TTC549 (cell line): ENCODE measurements at regions not wholly inside any gene's neighbourhood (a gene's known extent, or its start where the extent isn't known, plus 50 kb on each side); places are given as distances from the start of the nearest gene placed in this dataset.

ENCODE experiments used
- FAIRE-seq: peaks from 2 replicates; lab custom pipeline; 2012; peaks lifted over from hg19 to GRCh38; lab: Jason Lieb, UNC

GRCh38 chr12:127306604-127307215, 960.3 kb upstream of the TMEM132C start:
- FAIRE-seq = no peak

GRCh38 chr12:127307528-127307927, 959.4 kb upstream of the TMEM132C start:
- FAIRE-seq = no peak

GRCh38 chr12:127308148-127308547, 958.8 kb upstream of the TMEM132C start:
- FAIRE-seq = no peak

GRCh38 chr12:127310548-127310947, 956.4 kb upstream of the TMEM132C start:
- no peak for FAIRE-seq

- no peak for FAIRE-seq
These were observed 955.1 kb upstream of the TMEM132C start for GRCh38 chr12:127311720-127312364.

GRCh38 chr12:127324681-127325080, 942.3 kb upstream of the TMEM132C start:
- no peak for FAIRE-seq

GRCh38 chr12:127327986-127328385, 939.0 kb upstream of the TMEM132C start:
- no peak for FAIRE-seq

- FAIRE-seq = no peak
These were observed 938.1 kb upstream of the TMEM132C start for GRCh38 chr12:127328867-127329266.

- FAIRE-seq = no peak
These were observed 932.6 kb upstream of the TMEM132C start for GRCh38 chr12:127334365-127334764.

GRCh38 chr12:127334912-127335644, 931.9 kb upstream of the TMEM132C start:
- FAIRE-seq = no peak

- FAIRE-seq = no peak
These were observed 930.6 kb upstream of the TMEM132C start for GRCh38 chr12:127336416-127336815.

- FAIRE-seq = no peak
These were observed 927.9 kb upstream of the TMEM132C start for GRCh38 chr12:127339065-127339464.

GRCh38 chr12:127340381-127340780, 926.6 kb upstream of the TMEM132C start:
- no peak for FAIRE-seq

- no peak for FAIRE-seq
These were observed 924.1 kb upstream of the TMEM132C start for GRCh38 chr12:127342861-127343260.

GRCh38 chr12:127343940-127344339, 923.0 kb upstream of the TMEM132C start:
- no peak for FAIRE-seq

GRCh38 chr12:127351481-127352010, 915.4 kb upstream of the TMEM132C start:
- no peak for FAIRE-seq

GRCh38 chr12:127355061-127355841, 911.7 kb upstream of the TMEM132C start:
- FAIRE-seq = no peak

GRCh38 chr12:127358888-127359287, 908.1 kb upstream of the TMEM132C start:
- FAIRE-seq = no peak

GRCh38 chr12:127360580-127360979, 906.4 kb upstream of the TMEM132C start:
- FAIRE-seq = no peak

- no peak for FAIRE-seq
These were observed 904.8 kb upstream of the TMEM132C start for GRCh38 chr12:127362121-127362520.

GRCh38 chr12:127363392-127363791, 903.6 kb upstream of the TMEM132C start:
- no peak for FAIRE-seq

GRCh38 chr12:127373559-127373958, 893.4 kb upstream of the TMEM132C start:
- FAIRE-seq = no peak
